AG08395 (cell line): ENCODE measurements at regions not wholly inside any gene's neighbourhood (a gene's known extent, or its start where the extent isn't known, plus 50 kb on each side); places are given as distances from the start of the nearest gene placed in this dataset.
"Not testable (repeated sequence)": the region's sequence is repeated elsewhere in the genome, so short reads cannot be mapped to it uniquely, and the experiment has no call there.

Experiments used
- DNase-seq: peaks from one replicate; pipeline ENCODE4 v3.0.0; 2012; ENCODE audit warnings: mixed read lengths, low spot score

DNA sequence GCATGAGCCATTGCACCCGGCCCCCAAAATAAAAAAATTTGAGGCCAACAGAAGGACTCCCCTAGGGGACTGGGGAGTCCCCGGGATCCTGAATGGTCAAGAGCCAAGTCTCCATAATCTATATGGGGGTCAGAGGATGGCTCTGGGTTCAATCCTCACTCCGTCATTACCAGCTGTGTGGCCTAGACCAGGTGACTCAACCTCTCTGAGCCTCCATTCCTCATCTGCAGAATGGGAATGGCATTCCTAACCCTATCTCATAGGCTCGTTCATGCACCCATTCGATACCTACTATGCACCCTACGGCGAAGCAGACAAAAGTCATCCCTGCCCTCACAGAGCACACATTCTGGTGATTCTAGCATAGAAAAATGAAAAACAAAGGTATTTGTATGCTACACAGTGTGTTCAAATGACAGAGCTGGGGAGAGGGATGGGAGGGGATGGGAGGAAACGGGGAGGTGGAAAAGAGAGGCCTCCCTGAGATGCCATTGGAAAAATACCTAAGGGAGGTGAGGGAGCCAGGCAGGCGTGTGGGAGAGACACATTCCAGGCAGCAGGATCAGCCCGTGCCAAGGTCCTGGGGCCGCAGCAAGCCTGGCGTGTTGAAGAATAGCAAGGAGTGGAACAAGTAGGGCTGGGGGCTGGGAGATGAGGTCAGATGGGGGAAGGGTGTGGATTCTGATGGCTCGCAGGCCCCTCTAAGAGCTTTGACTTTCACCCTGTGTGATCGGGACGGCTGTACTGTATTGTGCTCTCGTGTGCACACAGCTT lies 71.2 kb downstream of the RMI2 start:
- no peak for DNase-seq

DNA sequence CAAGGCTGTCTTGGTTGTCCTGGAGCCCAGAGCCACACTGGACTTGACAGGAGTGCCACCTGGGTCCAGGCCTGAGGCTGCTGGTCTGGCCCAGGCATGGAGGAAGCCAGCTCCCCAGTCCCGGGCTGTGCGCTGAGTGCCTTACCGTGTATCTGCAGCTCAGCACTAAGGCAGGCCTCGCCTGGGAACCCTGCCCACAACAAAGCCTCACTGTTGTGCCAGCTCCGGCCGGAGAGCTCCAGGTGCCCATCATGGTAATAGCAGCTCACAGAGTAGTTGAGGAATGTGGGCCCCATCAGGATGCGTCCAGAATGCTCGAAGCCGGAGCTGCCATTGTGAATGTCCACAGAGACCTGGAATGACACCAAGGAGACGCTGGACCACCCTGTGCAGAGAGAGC lies 72.2 kb downstream of the RMI2 start:
- DNase-seq = no peak

DNA sequence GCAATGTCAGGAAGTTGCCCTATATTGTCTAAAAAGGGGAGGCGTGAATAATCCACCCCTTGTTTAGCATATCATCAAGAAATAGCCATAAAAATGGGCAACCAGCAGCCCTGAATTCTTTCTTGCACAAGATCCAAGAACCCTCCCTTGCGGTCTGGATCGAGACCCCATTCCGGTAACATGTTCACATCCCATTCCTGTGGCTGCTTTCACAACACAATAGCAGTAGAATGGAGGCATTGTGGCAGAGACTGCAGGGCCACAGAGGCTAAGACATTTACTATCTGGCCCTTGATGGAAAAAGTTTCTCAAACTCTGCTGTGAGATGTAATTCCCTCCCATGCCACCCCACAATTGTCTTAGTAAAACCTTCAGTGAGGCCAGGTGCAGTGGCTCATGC lies 73.2 kb downstream of the RMI2 start:
- DNase-seq = no peak

DNA sequence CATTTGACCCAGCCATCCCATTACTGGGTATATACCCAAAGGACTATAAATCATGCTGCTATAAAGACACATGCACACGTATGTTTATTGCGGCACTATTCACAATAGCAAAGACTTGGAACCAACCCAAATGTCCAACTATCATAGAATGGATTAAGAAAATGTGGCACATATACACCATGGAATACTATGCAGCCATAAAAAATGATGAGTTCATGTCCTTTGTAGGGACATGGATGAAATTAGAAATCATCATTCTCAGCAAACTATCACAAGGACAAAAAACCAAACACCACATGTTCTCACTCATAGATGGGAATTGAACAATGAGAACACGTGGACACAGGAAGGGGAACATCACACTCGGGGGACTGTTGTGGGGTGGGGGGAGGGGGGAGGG lies 74.8 kb downstream of the RMI2 start:
- DNase-seq = not testable (repeated sequence)

DNA sequence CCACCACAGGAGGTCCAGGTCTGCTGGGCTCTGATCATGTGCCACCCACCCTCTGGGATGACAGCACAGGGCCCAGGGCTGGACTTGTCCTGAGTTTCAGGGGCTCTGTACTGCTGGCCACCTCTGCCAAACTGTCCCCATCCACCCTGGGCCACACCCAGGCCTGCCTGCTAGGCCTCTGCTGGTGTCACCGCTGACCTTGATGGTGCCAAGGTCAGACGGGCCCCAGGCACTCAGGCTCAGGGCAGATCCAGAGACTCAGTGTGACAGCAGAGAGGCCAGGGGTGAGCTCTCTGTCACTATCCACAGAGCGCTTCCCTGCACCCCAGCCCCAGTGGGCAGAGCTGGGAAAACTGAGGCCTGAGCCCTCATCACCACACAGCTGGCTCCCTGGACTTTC lies 75.6 kb downstream of the RMI2 start:
- DNase-seq = no peak

DNA sequence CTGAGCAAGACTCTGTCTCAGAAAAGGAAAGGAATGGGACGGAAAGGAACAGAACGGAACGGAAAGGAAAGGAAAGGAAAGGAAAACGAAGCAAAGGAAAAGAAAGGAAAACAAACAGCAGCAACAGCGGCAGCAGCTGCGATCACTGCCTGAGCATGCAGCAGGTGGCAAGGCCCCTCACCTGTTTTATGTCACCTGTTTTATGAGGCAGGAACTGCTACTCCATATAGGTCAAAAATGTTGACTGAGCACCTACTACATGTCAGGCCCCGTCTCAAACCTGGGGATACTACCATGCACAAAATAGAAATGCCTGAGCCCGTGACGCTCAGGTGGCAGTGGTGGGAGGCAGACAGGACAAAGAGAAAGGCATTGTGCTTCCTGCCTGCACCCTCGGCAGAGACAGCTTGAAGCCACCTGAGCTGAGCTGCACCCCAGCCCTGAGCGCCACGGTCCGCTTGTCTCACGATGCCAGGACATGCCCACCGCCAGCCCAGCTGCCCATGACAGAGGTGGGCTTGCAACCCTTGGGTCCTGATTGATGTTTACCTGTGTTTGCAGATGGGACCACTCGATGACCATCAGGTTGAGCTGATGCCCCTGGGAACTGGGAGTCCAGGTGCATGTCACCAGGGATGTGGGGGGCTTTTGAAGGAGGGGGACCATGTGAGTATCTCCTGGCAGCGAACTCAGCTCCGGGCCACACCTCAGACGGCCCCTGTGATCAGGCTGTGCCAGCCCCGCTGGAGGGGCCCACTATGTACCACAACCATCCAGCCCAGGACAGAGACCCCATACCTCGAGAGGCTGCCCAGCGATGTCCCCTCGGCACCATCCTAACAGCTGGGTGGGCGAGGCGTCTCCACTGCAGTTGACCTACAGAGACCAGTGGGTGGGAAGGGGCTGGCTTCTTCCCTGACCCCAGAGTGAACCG lies 77.4 kb downstream of the RMI2 start:
- DNase-seq = no peak

DNA sequence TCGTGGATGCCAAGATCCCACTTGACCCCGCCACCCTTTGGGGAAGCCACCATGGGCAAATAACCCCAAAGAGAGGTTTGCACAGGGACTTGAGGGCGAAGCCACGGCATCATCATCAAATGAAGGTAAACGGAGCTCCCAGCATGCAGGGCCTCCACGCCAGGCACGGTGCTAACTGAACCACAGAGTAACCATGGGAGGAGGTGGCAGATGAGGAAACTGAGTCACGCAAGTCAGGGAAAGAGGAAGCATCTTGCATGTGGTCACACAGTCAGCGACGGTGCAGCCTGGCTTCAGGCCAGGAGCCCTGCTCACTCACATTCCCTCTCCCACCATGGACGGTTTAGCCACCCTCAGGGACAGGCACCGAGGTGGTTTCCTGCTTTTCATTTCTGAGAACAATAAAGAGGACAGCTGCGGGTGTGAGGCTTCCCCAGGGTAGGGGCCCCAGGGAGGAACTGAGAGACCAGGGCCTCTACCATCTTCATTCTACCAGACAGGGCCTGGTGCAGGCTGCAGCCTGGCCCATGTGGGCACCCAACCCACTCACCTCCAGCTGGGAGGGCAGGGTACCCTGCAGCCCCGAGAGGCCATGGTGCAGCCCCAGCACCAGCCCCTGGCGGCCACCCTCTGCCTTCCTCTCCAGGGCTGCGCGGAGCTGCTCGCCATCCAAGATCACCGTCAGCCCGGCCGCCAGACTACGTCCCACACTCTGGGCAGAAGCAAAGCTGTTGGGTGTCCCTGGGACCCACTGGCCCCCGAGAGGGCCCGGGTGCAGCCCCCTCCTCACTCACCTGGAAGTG lies 78.3 kb downstream of the RMI2 start:
- DNase-seq = no peak

DNA sequence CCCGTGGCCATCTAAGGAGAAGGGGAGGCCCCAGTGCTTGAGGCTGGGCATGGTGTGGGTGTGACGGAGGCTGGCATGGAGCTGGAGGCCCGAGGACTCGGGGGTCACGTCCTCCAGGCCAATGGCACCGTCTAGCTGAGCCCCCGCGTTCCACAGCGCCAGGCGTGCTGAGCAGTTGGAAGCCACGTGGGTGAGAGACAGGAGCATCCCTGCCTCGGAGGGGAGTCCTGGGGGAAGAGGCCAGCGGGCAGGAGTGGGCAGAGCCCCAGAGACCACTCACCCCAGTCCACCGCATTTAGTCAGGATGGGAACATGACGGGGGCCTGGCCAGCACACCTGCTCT lies 78.8 kb downstream of the RMI2 start:
- DNase-seq = no peak

DNA sequence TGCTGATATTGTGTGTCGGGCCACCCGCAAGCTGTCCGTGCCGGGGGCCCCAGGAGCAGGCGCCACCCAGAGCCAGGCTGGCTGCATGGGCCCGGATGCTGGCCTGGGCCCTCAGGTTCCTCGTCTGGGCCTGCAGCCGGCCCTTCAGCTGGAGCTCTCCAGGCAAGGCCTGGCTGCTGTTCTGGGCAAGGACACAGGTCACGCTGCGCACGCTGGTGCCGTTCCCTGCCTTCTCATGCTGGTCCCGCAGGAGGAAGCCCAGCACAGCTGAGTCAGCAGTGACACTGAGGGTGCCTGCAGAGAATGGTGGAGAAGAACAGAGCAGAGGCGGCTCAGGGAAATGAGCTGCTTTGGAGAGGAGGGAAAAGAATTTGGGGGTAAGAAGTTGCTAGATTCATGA lies 79.9 kb downstream of the RMI2 start:
- DNase-seq = no peak

DNA sequence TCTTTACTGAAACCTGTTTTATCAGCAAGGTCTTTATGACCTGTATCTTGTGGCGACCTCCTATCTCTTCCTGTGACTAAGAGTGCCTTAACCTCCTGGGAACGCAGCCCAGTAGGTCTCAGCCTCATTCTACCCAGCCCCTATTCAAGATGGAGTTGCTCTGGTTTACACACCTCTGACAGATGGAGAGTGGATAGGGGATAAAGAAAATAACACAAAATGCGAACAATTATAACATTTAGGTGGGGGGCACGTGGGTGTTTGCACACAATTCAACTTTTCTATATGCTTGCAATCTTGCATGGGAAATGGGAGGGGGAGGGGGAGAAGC lies 83.3 kb downstream of the RMI2 start:
- DNase-seq = no peak

DNA sequence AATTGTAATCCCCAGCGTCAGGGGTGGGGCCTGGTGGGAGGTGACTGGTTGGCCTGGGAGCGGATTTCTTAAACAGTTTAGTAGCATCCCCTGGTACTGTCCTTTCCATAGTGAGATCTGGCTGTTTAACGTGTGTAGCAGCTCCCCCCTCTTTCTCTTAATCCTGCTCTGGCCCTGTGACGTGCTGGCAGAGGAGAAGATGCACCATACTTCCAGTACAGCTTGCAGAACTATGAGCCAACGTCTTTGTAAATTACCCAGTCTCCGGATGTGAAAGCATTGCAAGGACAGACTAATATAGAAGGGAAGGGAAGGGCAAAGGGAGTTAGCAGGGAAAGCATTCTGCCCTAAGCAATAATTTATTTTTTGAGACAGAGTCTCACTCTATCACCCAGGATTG lies 83.9 kb downstream of the RMI2 start:
- DNase-seq = no peak

DNA sequence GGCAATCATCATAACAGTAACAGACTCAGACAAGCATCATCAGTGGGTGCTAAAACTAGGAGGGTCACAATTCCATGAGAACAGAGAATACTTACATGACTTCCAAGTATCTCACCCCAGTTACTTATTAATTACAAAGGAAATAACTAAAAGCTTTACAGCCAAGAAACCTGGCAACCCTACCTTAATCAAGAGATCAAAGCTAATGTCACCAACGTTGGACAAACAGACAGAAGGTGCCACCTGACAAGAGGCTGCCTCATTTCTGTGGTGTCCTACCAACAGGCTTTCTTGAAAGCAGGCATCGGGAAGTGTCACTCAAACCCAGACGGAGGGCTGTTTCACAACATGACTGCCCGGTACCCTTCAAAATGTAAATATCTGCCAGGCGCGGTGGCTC lies 84.6 kb downstream of the RMI2 start:
- DNase-seq = no peak

DNA sequence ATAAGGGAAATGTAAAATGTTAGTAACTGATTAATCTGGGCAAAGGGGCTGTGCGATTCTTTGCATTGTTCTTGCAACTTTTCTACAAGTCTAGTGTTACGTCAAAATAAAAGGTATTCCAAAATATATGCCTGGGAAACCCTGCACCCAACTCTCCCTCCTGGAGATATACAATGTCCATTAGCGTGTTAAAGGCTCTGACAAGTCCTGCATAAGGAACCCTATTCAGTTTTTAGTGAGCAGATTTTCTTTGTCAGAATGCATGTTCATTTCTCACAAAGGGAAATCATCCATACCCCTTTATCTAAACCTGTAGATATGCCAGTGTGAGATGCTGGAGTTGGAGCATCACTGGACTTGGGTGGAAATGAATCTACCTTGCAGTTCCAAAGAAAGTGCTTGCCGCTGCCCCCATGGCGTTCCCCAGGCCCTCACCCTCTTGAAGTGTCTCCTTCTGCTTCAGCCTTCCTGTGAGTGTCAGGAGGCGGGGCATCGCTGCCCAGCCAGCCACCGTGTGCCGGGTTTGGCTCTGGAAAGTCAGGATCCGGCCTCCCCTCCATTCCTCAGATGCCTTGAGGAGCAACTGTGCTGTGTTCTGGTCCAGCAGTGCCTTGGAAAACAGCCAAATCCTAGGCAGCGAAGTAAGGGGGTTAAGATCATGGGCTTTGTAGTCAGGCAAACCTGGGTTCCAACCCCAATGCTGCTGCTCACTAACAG lies 85.5 kb downstream of the RMI2 start:
- no peak for DNase-seq

DNA sequence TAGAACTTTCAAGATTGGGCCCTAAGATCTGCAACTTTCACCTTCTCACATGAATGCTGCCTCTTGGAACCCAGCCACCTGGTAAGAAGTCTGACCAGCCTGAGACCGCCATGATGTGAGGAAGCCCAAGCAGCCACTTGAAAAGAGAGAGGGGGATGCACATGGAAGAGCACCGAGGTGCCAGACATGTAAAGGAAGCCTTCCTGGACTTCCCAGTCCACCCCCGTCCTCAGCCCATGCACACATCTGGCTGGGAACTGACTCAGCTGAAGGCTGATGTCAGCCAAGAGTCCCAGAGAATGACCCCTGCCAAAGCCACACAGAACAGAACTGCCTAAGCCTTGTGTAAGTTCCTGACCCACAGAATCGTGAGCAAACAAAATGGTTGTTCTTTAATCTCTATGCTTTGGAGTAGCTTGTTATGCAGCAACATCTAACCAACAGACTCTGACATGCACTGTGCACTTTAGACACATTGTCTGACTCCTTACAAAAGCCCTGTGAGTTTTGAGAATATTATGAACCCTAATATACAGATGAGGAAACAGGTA lies 86.7 kb downstream of the RMI2 start:
- peak; percentile 26 for DNase-seq

DNA sequence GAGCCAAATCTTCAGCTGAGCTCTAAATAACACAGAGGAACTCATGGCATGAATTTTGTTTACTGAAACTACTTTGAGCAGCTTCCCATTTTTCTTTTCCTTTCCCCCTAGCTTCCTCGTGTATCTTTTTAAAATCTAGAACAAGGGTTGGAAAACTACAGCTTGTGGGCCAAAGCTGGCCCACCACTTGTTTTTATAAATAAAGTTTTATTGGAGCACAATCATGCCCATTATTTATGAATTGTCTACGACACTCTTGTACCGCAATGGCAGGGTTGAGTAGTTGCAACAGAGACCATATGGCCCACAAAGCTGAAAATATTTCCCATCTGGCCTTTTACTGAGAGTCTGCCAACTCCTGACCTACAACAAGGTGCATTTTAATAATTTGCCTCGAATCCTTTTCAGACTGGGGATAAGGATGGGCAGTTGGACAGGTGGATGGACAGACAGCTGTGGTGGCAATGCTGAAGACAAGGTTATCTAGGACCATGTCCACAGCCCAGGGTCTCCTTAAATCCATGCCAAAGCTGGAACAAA lies 87.7 kb downstream of the RMI2 start:
- DNase-seq = no peak

DNA sequence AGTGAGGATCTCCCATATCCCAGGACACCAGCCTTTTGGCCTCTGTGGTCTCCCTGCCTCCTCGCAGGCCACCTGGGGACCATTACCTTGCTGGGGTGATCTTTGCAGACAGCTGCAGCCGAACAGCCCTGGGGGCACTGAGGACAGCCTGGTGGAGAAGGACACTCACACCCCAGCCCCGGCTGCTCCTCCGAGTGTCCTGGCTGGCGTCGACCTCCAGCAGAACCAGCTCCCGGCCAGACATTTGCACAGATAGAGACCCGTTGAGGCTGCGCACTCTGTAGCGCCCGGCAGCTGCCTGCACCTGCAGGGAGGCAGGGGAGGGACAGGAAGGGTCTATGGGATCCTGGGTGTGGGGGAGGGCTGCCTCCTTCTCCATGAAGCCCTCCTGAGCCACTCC lies 90.3 kb downstream of the RMI2 start:
- no peak for DNase-seq

DNA sequence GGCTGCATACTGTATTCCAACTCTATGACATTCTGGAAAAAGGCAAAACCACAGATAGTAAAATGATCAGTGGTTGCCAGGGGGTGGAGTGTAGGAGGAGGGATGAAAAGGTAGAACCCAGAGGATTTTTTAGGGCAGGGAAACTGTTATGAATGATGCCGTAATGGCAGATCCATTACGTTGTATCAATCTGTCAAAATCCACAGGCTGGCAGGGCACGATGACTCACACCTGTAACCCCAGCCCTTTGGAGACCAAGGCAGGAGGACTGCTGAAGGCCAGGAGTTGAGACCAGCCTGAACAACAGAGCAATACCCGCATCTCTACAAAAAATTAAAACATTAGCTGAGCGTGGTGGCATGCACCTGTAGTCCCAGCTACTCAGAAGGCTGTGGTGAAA lies 91.8 kb downstream of the RMI2 start:
- no peak for DNase-seq

DNA sequence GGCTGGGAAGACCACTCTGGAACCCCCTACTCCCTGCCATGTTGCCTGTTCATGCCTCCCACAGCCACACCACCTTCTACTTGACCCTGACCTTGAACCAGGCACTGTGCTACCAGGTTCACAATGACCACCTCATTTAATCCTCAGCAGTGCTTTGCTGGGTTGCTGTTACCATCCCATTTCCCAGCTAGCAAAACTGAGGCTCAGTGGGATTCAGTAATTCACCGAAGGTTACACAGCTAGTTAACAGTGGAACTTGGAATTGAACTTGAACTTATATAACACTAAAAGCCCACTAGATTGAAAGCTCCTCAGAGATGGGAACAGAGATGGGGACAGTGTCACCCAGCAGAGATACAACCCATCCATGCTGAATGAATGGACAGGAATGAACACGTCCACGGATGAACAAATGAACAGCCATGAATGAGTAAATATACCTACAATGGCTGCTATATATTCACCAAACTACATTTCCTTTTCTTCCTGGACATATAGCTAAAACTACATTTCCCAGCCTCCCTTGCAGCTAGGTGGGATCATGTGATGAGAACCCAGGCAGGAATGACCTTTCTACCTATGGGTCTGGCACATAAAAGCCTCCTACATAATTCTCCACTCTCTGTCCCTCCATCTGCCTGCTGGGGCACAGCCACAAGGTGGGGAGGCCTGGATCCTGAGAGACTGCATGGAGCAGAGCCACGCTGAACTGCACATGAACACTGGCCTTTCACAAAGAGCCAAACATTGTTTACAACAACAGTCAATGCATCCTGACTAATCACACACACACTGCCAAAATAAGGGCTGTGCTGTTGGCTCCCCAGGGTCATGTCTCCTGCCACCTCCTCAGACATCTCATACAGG lies 94.8 kb downstream of the RMI2 start:
- no peak for DNase-seq

DNA sequence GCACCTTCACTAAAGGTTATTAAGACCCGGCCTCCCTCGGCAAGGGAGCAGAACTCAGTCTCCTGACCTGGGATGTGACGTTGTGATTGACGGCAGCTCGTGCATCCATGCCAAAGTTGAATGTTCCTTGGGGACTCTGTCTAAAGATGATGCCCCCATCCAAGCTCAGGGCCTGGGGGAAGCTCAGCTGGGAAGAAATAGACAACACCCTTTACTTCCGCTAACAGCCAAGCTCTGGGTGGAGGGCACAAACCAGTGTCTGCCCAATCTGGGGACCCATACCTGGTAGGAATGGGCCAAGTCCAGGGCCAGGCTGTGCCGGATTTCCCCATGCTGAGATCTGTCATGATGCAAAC lies 95.4 kb downstream of the RMI2 start:
- no peak for DNase-seq

DNA sequence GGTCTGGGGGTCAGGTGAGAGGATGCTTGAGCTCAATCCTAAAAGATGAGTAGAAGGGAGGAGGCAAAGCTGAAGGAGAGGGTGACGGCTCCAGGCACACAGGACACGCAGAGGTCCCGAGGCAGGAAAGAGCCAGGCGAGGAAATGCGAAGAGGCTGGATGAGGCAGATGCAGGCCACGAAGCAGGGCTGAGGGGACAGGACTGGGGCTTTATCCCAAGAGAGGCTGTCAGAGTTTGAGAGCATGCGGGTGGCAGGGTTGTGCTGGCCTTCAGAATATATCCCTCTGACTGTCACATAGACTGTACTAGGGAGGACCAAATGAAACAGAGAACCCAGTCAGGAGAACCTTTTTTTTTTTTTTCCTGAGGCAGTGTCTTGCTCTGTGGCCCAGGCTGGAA lies 100.2 kb downstream of the RMI2 start:
- no peak for DNase-seq
